HL-60 (cell line): ENCODE measurements at regions not wholly inside any gene's neighbourhood (a gene's known extent, or its start where the extent isn't known, plus 50 kb on each side); places are given as distances from the start of the nearest gene placed in this dataset.

Experiments
- CTCF ChIP-seq: IDR thresholded peaks from one replicate; pipeline ENCODE4 v1.5.1; 2011; ENCODE audit warnings: low read length, control low read depth, inconsistent platforms; ENCODE audit not compliant: insufficient read depth
- GABPA ChIP-seq: IDR thresholded peaks from 2 replicates; pipeline ENCODE4 v1.6.1; 2012; ENCODE audit warnings: low read depth
- POLR2AphosphoS5 ChIP-seq: IDR thresholded peaks from 2 replicates; pipeline ENCODE4 v1.6.1; 2012; ENCODE audit warnings: low read depth
- REST ChIP-seq: IDR thresholded peaks from 2 replicates; pipeline ENCODE4 v1.6.1; 2012; ENCODE audit warnings: low read depth; ENCODE audit not compliant: insufficient replicate concordance
- SPI1 ChIP-seq: IDR thresholded peaks from 2 replicates; pipeline ENCODE4 v1.6.1; 2012; ENCODE audit warnings: low read depth, mild to moderate bottlenecking, borderline replicate concordance

GRCh38 chrX:16491461-16491860, 158.5 kb upstream of the S100G start:
- TF ChIP-seq CTCF (no peak), POLR2AphosphoS5 (no peak), GABPA (no peak), REST (no peak), SPI1 (no peak)
